ENCODE measurements at regions not wholly inside any gene's neighbourhood (a gene's known extent, or its start where the extent isn't known, plus 50 kb on each side); places are given as distances from the start of the nearest gene placed in this dataset.

DNA sequence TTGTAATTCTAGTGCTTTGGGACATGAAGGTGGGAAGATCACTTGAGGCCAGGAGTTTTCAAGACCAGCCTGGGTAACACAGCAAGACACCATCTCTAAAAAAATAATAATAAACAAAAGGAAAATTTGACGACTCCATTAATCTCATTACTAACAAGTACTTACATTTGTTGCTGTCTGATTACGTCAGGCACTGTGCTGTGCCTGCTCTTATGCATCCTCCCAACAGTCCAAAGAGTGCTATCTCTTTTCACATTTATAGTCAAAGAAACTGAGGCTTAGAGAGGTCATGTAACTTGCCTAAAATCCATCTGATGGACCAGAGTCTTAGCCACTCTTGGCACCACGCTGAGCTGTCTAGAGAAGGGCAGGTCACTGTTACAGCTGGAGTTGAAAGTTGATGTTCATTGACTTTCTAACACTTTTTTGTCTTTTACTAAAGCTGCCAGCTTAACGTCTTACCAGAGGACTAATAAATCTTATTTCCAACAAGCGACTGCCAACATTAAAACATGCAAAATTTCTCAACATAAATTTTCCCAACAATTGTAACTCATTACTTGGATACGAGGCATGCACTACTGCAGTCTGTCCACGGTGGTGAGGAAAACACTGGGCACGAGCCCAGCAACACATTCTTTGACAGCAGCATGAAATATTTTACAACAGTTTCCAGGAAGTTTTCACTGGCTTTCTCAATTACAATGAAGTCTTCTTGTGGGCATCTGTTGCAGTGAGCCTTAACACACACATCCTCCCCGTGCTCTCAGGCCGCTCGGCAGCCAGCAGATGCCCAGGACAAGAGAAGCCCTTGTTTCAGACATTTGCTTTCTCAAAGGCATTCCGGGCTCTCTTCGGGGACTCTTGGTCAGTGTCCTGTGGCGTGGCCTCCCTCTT, 262.9 kb upstream of the PROX1 start:
- H3K9ac ChIP-seq (ENCODE audit: low read length): no peak overlapping the region
- H2AFZ ChIP-seq (ENCODE audit: low read depth, low read length): no peak overlapping the region
- H3K4me2 ChIP-seq (ENCODE audit: low read length): no peak overlapping the region
- no peak overlapping the region for H3K4me3 ChIP-seq (ENCODE audit: low read length)
- H3K9me3 ChIP-seq (ENCODE audit: low read length): no peaks in the 10 kb centered on the region
- H4K20me1 ChIP-seq (ENCODE audit: insufficient read depth): no peaks in the 10 kb centered on the region
- H3K36me3 ChIP-seq (ENCODE audit: insufficient read depth, low read length): no peaks in the 10 kb centered on the region
- H3K79me2 ChIP-seq (replicated peaks; ENCODE audit: insufficient read depth, low read length): no peaks in the 10 kb centered on the region
- no peak overlapping the region for H3K27ac ChIP-seq (ENCODE audit: low read length)
- TF ChIP-seq EZH2 (IDR thresholded peaks at IDR 0.05; ENCODE audit: borderline replicate concordance, insufficient read depth, low read length, poor library complexity, severe bottlenecking) (no peak), MXI1 (conservative IDR thresholded peaks at IDR 0.05; ENCODE audit: poor library complexity, severe bottlenecking) (no peak), POLR2AphosphoS5 (IDR thresholded peaks at IDR 0.05) (no peak), RAD21 (conservative IDR thresholded peaks at IDR 0.05) (no peak), EP300 (conservative IDR thresholded peaks at IDR 0.05; ENCODE audit: poor library complexity, severe bottlenecking) (no peak)
- TF ChIP-seq, protein P1, sequence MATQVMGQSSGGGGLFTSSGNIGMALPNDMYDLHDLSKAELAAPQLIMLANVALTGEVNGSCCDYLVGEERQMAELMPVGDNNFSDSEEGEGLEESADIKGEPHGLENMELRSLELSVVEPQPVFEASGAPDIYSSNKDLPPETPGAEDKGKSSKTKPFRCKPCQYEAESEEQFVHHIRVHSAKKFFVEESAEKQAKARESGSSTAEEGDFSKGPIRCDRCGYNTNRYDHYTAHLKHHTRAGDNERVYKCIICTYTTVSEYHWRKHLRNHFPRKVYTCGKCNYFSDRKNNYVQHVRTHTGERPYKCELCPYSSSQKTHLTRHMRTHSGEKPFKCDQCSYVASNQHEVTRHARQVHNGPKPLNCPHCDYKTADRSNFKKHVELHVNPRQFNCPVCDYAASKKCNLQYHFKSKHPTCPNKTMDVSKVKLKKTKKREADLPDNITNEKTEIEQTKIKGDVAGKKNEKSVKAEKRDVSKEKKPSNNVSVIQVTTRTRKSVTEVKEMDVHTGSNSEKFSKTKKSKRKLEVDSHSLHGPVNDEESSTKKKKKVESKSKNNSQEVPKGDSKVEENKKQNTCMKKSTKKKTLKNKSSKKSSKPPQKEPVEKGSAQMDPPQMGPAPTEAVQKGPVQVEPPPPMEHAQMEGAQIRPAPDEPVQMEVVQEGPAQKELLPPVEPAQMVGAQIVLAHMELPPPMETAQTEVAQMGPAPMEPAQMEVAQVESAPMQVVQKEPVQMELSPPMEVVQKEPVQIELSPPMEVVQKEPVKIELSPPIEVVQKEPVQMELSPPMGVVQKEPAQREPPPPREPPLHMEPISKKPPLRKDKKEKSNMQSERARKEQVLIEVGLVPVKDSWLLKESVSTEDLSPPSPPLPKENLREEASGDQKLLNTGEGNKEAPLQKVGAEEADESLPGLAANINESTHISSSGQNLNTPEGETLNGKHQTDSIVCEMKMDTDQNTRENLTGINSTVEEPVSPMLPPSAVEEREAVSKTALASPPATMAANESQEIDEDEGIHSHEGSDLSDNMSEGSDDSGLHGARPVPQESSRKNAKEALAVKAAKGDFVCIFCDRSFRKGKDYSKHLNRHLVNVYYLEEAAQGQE (IDR thresholded peaks at IDR 0.05; ENCODE audit: borderline replicate concordance): no peak
- no peaks in the 10 kb centered on the region for H3F3A ChIP-seq (ENCODE audit: insufficient read depth, low read length, poor library complexity, severe bottlenecking)
- H3K27me3 ChIP-seq (ENCODE audit: insufficient read depth, low read depth, low read length): no peaks in the 10 kb centered on the region
- H3K9me2 ChIP-seq (ENCODE audit: insufficient read depth, low read length): no peaks in the 10 kb centered on the region

DNA sequence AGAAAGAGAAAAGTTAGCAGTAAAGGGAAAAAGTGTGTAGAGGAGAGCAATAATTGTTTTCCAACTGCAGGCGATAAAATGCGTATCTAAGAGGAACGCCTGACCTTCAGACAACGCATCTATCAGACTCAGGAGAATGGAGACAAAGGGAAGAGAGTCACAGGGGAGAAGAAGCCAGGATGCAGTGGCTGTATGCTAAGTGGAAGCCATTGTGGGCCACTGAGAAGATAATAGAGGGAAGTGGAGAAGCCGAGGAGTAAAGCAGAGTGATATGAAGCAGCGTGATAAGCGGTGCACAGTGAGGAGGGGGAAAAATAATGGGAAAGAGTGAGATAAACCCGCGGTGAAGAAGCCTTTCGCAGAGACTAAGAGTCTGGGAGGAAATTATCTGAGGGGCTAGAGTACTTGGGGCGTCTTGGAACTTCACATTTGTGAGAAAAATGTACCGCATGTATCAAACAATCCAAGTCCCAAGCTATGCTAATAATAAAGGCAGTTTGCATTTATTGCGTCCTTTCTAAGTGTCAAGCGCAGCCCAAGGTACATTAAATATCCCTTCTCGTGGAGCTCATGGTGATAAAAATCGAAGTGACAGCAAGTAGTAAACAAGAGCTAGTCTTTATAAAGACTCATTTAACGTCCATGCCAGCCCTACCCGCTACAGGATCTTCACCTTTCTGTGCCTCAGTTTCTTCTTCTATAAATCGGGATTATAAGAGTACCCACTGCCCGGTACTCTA, 259.8 kb upstream of the PROX1 start:
- Histone ChIP-seq H3F3A (ENCODE audit: insufficient read depth, low read length, poor library complexity, severe bottlenecking) (no peaks in the 10 kb centered on the region), H3K79me2 (replicated peaks; ENCODE audit: insufficient read depth, low read length) (no peaks in the 10 kb centered on the region), H3K36me3 (ENCODE audit: insufficient read depth, low read length) (no peaks in the 10 kb centered on the region), H4K20me1 (ENCODE audit: insufficient read depth) (no peaks in the 10 kb centered on the region), H3K27ac (ENCODE audit: low read length) (no peak overlapping the region), H3K9ac (ENCODE audit: low read length) (no peak overlapping the region), H2AFZ (ENCODE audit: low read depth, low read length) (no peak overlapping the region), H3K4me3 (ENCODE audit: low read length) (no peak overlapping the region), H3K9me3 (ENCODE audit: low read length) (no peaks in the 10 kb centered on the region), H3K9me2 (ENCODE audit: insufficient read depth, low read length) (no peaks in the 10 kb centered on the region), H3K27me3 (ENCODE audit: insufficient read depth, low read depth, low read length) (no peaks in the 10 kb centered on the region), H3K4me2 (ENCODE audit: low read length) (no peak overlapping the region)
- TF ChIP-seq RAD21 (conservative IDR thresholded peaks at IDR 0.05) (no peak), EP300 (conservative IDR thresholded peaks at IDR 0.05; ENCODE audit: poor library complexity, severe bottlenecking) (no peak), POLR2AphosphoS5 (IDR thresholded peaks at IDR 0.05) (no peak), SMC3 (conservative IDR thresholded peaks at IDR 0.05; ENCODE audit: poor library complexity) (no peak), MXI1 (conservative IDR thresholded peaks at IDR 0.05; ENCODE audit: poor library complexity, severe bottlenecking) (no peak), EZH2 (IDR thresholded peaks at IDR 0.05; ENCODE audit: borderline replicate concordance, insufficient read depth, low read length, poor library complexity, severe bottlenecking) (no peak), TAF1 (IDR thresholded peaks at IDR 0.05; ENCODE audit: low read depth) (no peak)
- TF ChIP-seq, protein P1 (IDR thresholded peaks at IDR 0.05; ENCODE audit: borderline replicate concordance): no peak
- TF ChIP-seq, protein P2, sequence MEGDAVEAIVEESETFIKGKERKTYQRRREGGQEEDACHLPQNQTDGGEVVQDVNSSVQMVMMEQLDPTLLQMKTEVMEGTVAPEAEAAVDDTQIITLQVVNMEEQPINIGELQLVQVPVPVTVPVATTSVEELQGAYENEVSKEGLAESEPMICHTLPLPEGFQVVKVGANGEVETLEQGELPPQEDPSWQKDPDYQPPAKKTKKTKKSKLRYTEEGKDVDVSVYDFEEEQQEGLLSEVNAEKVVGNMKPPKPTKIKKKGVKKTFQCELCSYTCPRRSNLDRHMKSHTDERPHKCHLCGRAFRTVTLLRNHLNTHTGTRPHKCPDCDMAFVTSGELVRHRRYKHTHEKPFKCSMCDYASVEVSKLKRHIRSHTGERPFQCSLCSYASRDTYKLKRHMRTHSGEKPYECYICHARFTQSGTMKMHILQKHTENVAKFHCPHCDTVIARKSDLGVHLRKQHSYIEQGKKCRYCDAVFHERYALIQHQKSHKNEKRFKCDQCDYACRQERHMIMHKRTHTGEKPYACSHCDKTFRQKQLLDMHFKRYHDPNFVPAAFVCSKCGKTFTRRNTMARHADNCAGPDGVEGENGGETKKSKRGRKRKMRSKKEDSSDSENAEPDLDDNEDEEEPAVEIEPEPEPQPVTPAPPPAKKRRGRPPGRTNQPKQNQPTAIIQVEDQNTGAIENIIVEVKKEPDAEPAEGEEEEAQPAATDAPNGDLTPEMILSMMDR (IDR thresholded peaks at IDR 0.05; ENCODE audit: poor library complexity, severe bottlenecking): no peak
